OCI-LY7 (cell line): ENCODE measurements at regions not wholly inside any gene's neighbourhood (a gene's known extent, or its start where the extent isn't known, plus 50 kb on each side); places are given as distances from the start of the nearest gene placed in this dataset.

Experiments used
- BruUV-seq: library from RNA; stranded (reverse); fragments of 400-500 nt; replicated peaks from 2 replicates; lab custom pipeline; 2021; lab: Mats Ljungman, UMichigan
- CTCF ChIA-PET: fragments of 300-600 bp; sonication (Branson Sonifier 250); formaldehyde crosslinking; loops from one replicate; lab custom pipeline; 2022; ENCODE audit warnings: antibody characterized with exemption; ENCODE audit not compliant: unreplicated experiment; lab: Charles Lee
- POLR2A ChIA-PET: fragments of 300-600 bp; sonication (Branson Sonifier 250); formaldehyde crosslinking; loops from one replicate; lab custom pipeline; 2022; ENCODE audit warnings: antibody characterized with exemption; lab: Charles Lee
- DNase-seq: peaks from one replicate; pipeline ENCODE4 v3.0.0-alpha.2; 2015; ENCODE audit warnings: low spot score
- H2AFZ ChIP-seq: fragments of 200-600 bp; sonication (generic), shearing (Covaris generic); 2 replicates; pipeline ENCODE4 v1.6.1; 2014; ENCODE audit warnings: mild to moderate bottlenecking, antibody characterized with exemption, low read length, moderate library complexity
- H3K27ac ChIP-seq: fragments of 200-600 bp; sonication (generic); 2 replicates; pipeline ENCODE4 v1.5.1; 2014; ENCODE audit warnings: mixed run types, low read depth, mild to moderate bottlenecking, moderate library complexity, low read length, inconsistent platforms; ENCODE audit not compliant: poor library complexity, severe bottlenecking
- H3K36me3 ChIP-seq: fragments of 200-600 bp; sonication (generic); 2 replicates; pipeline ENCODE4 v1.6.1; 2014; ENCODE audit warnings: mild to moderate bottlenecking, antibody characterized with exemption, low read length, moderate library complexity, mixed read lengths; ENCODE audit not compliant: insufficient read depth
- H3K4me1 ChIP-seq: fragments of 200-600 bp; sonication (generic); 2 replicates; pipeline ENCODE4 v1.5.1; 2014; ENCODE audit warnings: mild to moderate bottlenecking, low read length; ENCODE audit not compliant: insufficient read depth, poor library complexity, severe bottlenecking
- H3K4me2 ChIP-seq: fragments of 200-600 bp; sonication (generic); 2 replicates; pipeline ENCODE4 v1.6.1; 2014; ENCODE audit warnings: mild to moderate bottlenecking, low read length
- H3K4me3 ChIP-seq: fragments of 200-600 bp; sonication (generic); 2 replicates; pipeline ENCODE4 v1.5.1; 2014; ENCODE audit warnings: mild to moderate bottlenecking, low read depth, low read length; ENCODE audit not compliant: poor library complexity, severe bottlenecking
- H3K79me2 ChIP-seq: fragments of 200-600 bp; sonication (generic); 2 replicates; pipeline ENCODE4 v1.6.1; 2016; ENCODE audit warnings: low read depth, mild to moderate bottlenecking, low read length, moderate library complexity, mixed read lengths; ENCODE audit not compliant: insufficient read depth
- H3K9me2 ChIP-seq: fragments of 200-600 bp; sonication (generic); 2 replicates; pipeline ENCODE4 v1.6.1; 2016; ENCODE audit warnings: mild to moderate bottlenecking, low read length, mixed read lengths; ENCODE audit not compliant: insufficient read depth
- H3K9me3 ChIP-seq: fragments of 200-600 bp; sonication (generic); 2 replicates; pipeline ENCODE4 v1.6.1; 2014; ENCODE audit warnings: mild to moderate bottlenecking, mixed run types, low read length, mixed read lengths
- H4K20me1 ChIP-seq: fragments of 200-600 bp; sonication (generic); 2 replicates; pipeline ENCODE4 v1.6.1; 2014; ENCODE audit warnings: mild to moderate bottlenecking, antibody characterized with exemption, low read length, moderate library complexity, mixed read lengths; ENCODE audit not compliant: insufficient read depth
- CTCF ChIP-seq: fragments of 200-600 bp; sonication (generic); conservative IDR thresholded peaks from 2 replicates; pipeline ENCODE4 v1.5.1; 2014; ENCODE audit warnings: mild to moderate bottlenecking, antibody characterized with exemption, low read length, moderate library complexity, mixed read lengths
- EZH2phosphoT487 ChIP-seq: fragments of 200-600 bp; sonication (generic); IDR thresholded peaks from 2 replicates; pipeline ENCODE4 v1.6.1; 2018; ENCODE audit warnings: low read depth, borderline replicate concordance, mild to moderate bottlenecking, mixed run types, antibody characterized with exemption, low read length, moderate library complexity, mixed read lengths
- intact Hi-C: fragments of 100-400 bp; cut with micrococcal nuclease; formaldehyde crosslinking; loops from one replicate; pipeline ENCODE4 v1.10.0; 2022; ENCODE audit not compliant: unreplicated experiment

GRCh38 chr6:169165561-169166300 is 87.9 kb downstream of the THBS2 start:
- Histone ChIP-seq H3K4me1 (no peaks in the 10 kb centered on the region), H3K27ac (no peak overlapping the region), H3K36me3 (no peaks in the 10 kb centered on the region), H3K4me2 (no peak overlapping the region), H3K9me3 (no peaks in the 10 kb centered on the region), H4K20me1 (no peaks in the 10 kb centered on the region), H3K9me2 (no peaks in the 10 kb centered on the region), H2AFZ (no peak overlapping the region), H3K79me2 (no peaks in the 10 kb centered on the region), H3K4me3 (no peak overlapping the region)
- TF ChIP-seq EZH2phosphoT487 (no peak), CTCF (no peak)
- ChIA-PET POLR2A (interaction anchor here (0.6 kb wide), 1 partner anchor 43 kb away, joined by 3 read pairs; no protein-coding TSS in a partner anchor), CTCF (no interaction called here)
- BruUV-seq = no TSS peak
- DNase-seq = no peak
- intact Hi-C loops = no loop called here

GRCh38 chr6:169164986-169165385 is 88.7 kb downstream of the THBS2 start:
- DNase-seq = no peak

More at GRCh38 chr6:169164986-169165385, 88.7 kb downstream of the THBS2 start:
- BruUV-seq = no TSS peak
- ChIA-PET CTCF (interaction anchor here (0.5 kb wide), 1 partner anchor 311 kb away, joined by 3 read pairs; no protein-coding TSS in a partner anchor), POLR2A (interaction anchor here (0.6 kb wide), 1 partner anchor 44 kb away, joined by 3 read pairs; no protein-coding TSS in a partner anchor)
- Histone ChIP-seq H3K36me3 (no peaks in the 10 kb centered on the region), H3K4me2 (no peak overlapping the region), H2AFZ (no peak overlapping the region), H3K4me1 (no peaks in the 10 kb centered on the region), H3K27ac (no peak overlapping the region), H3K9me3 (no peaks in the 10 kb centered on the region), H3K9me2 (no peaks in the 10 kb centered on the region), H3K4me3 (no peak overlapping the region), H4K20me1 (no peaks in the 10 kb centered on the region), H3K79me2 (no peaks in the 10 kb centered on the region)
- intact Hi-C loops = no loop called here
- TF ChIP-seq CTCF (no peak), EZH2phosphoT487 (no peak)
